Frontal cortex (tissue), 3 donors: ENCODE measurements at regions not wholly inside any gene's neighbourhood (a gene's known extent, or its start where the extent isn't known, plus 50 kb on each side); places are given as distances from the start of the nearest gene placed in this dataset.

Experiments
- DNase-seq, 2 donors: peaks; one replicate each; pipeline ENCODE4 v3.0.0; 2012; ENCODE audit warnings: low spot score in 2 of 2
- FAIRE-seq: peaks from 2 replicates; lab custom pipeline; 2012; peaks lifted over from hg19 to GRCh38; lab: Jason Lieb, UNC
- donor health status: control.
- donor health status: control.
- donor health status: control.

GRCh38 chr11:16685914-16686313, 52.5 kb upstream of the C11orf58 start:
- DNase-seq (no peak), FAIRE-seq (no peak)

- no peak for DNase-seq
Observed at GRCh38 chr11:16678466-16679116, 59.9 kb upstream of the C11orf58 start.

GRCh38 chr11:16669799-16670415, 68.5 kb upstream of the C11orf58 start:
- FAIRE-seq (no peak), DNase-seq (no peak)

More at GRCh38 chr11:16678466-16679116, 59.9 kb upstream of the C11orf58 start:
- FAIRE-seq = no peak

- FAIRE-seq (no peak), DNase-seq (no peak)
Observed at GRCh38 chr11:16632295-16633200, 105.9 kb upstream of the C11orf58 start.

GRCh38 chr11:16630651-16631050, 107.8 kb upstream of the C11orf58 start:
- FAIRE-seq = no peak
- no peak for DNase-seq

- no peak for FAIRE-seq
Observed at GRCh38 chr11:16618431-16618830, 120.0 kb upstream of the C11orf58 start.

GRCh38 chr11:16615480-16615879, 123.0 kb upstream of the C11orf58 start:
- no peak for DNase-seq
- FAIRE-seq = no peak

More at GRCh38 chr11:16618431-16618830, 120.0 kb upstream of the C11orf58 start:
- DNase-seq = no peak

GRCh38 chr11:16613512-16614381, 124.7 kb upstream of the C11orf58 start:
- FAIRE-seq = no peak
- DNase-seq = peak; percentile 76 to 86

- no peak for FAIRE-seq
- no peak for DNase-seq
Observed at GRCh38 chr11:16613262-16613511, 125.3 kb upstream of the C11orf58 start.

GRCh38 chr11:16612566-16613261, 125.7 kb upstream of the C11orf58 start:
- FAIRE-seq = no peak
- peak in 1 of 2 donors; percentile 31 for DNase-seq

GRCh38 chr11:16611926-16612565, 126.4 kb upstream of the C11orf58 start:
- peak in 1 of 2 donors; percentile 37 for DNase-seq
- FAIRE-seq = no peak

GRCh38 chr11:16611401-16611921, 127.0 kb upstream of the C11orf58 start:
- DNase-seq = no peak
- FAIRE-seq = no peak

- DNase-seq = no peak
- no peak for FAIRE-seq
Observed at GRCh38 chr11:16610738-16611388, 127.6 kb upstream of the C11orf58 start.

- no peak for DNase-seq
- FAIRE-seq = no peak
Observed at GRCh38 chr11:16610213-16610737, 128.2 kb upstream of the C11orf58 start.

GRCh38 chr11:16609769-16610168, 128.7 kb upstream of the C11orf58 start:
- DNase-seq = no peak

GRCh38 chr11:16607675-16608644, 130.5 kb upstream of the C11orf58 start:
- no peak for FAIRE-seq
- peak in 1 of 2 donors; percentile 53 for DNase-seq

More at GRCh38 chr11:16609769-16610168, 128.7 kb upstream of the C11orf58 start:
- FAIRE-seq = no peak
